MM.1S (cell line): ENCODE measurements at regions not wholly inside any gene's neighbourhood (a gene's known extent, or its start where the extent isn't known, plus 50 kb on each side); places are given as distances from the start of the nearest gene placed in this dataset.

Experiments
- DNase-seq: peaks from one replicate; pipeline ENCODE4 v3.0.0-alpha.2; 2015
- H2AFZ ChIP-seq: fragments of 300-600 bp; sonication (generic); 2 replicates; pipeline ENCODE4 v1.6.0; 2016; ENCODE audit warnings: antibody characterized with exemption, low read length
- H3F3A ChIP-seq: fragments of 300-600 bp; sonication (generic); 2 replicates; pipeline ENCODE4 v1.6.1; 2016; ENCODE audit warnings: mild to moderate bottlenecking, antibody characterized with exemption, low read length, moderate library complexity, mixed read lengths; ENCODE audit not compliant: insufficient read depth
- H3K27ac ChIP-seq: fragments of 300-600 bp; sonication (generic); 2 replicates; pipeline ENCODE4 v1.5.1; 2016; ENCODE audit warnings: mild to moderate bottlenecking, low read length
- H3K27me3 ChIP-seq: fragments of 300-600 bp; sonication (generic); replicated peaks from 2 replicates; pipeline ENCODE4 v1.6.0; 2016; ENCODE audit warnings: low read length; ENCODE audit not compliant: insufficient read depth
- H3K36me3 ChIP-seq: fragments of 300-600 bp; sonication (generic); replicated peaks from 2 replicates; pipeline ENCODE4 v1.6.1; 2016; ENCODE audit warnings: mild to moderate bottlenecking, low read length, mixed read lengths; ENCODE audit not compliant: insufficient read depth
- H3K4me1 ChIP-seq: fragments of 300-600 bp; sonication (generic); 2 replicates; pipeline ENCODE4 v1.6.1; 2016; ENCODE audit warnings: low read length, mixed read lengths
- H3K4me2 ChIP-seq: fragments of 300-600 bp; sonication (generic); 2 replicates; pipeline ENCODE4 v1.6.0; 2016; ENCODE audit warnings: low read depth, low read length
- H3K4me3 ChIP-seq: fragments of 300-600 bp; sonication (generic); 2 replicates; pipeline ENCODE4 v1.5.1; 2016; ENCODE audit warnings: low read length, mixed read lengths
- H3K79me2 ChIP-seq: fragments of 300-600 bp; sonication (generic); 2 replicates; pipeline ENCODE4 v1.6.1; 2016; ENCODE audit warnings: mixed run types, low read length, mixed read lengths
- H3K9ac ChIP-seq: fragments of 300-600 bp; sonication (generic); 2 replicates; pipeline ENCODE4 v1.6.1; 2016; ENCODE audit warnings: low read length, mixed read lengths
- H3K9me2 ChIP-seq: fragments of 300-600 bp; sonication (generic); replicated peaks from 2 replicates; pipeline ENCODE4 v1.6.1; 2016; ENCODE audit warnings: mild to moderate bottlenecking, low read length, mixed read lengths; ENCODE audit not compliant: insufficient read depth
- H3K9me3 ChIP-seq: fragments of 300-600 bp; sonication (generic); replicated peaks from 2 replicates; pipeline ENCODE4 v1.6.1; 2016; ENCODE audit warnings: mild to moderate bottlenecking, low read length, mixed read lengths; ENCODE audit not compliant: insufficient read depth
- H4K20me1 ChIP-seq: fragments of 300-600 bp; sonication (generic); 2 replicates; pipeline ENCODE4 v1.6.1; 2016; ENCODE audit warnings: mild to moderate bottlenecking, low read length, moderate library complexity, mixed read lengths; ENCODE audit not compliant: insufficient read depth
- CTCF ChIP-seq: fragments of 300-600 bp; sonication (generic); IDR thresholded peaks from 2 replicates; pipeline ENCODE4 v1.5.1; 2016; ENCODE audit warnings: antibody characterized with exemption, low read length, mixed read lengths
- EZH2 ChIP-seq: fragments of 300-600 bp; sonication (generic); optimal IDR thresholded peaks from 2 replicates; pipeline ENCODE3; 2017; ENCODE audit warnings: low read depth, mild to moderate bottlenecking, antibody characterized with exemption, low read length, mixed read lengths
- EZH2phosphoT487 ChIP-seq: fragments of 300-600 bp; sonication (generic); IDR thresholded peaks from 2 replicates; pipeline ENCODE4 v1.6.1; 2018; ENCODE audit warnings: antibody characterized with exemption, low read length

GRCh38 chr16:73385696-73386095 lies 337.8 kb upstream of the ZFHX3 start:
- H3K4me2 ChIP-seq = no peak overlapping the region
- H3K4me3 ChIP-seq = no peak overlapping the region
- H3K27me3 ChIP-seq = no peaks in the 10 kb centered on the region
- H3K4me1 ChIP-seq = no peaks in the 10 kb centered on the region
- H2AFZ ChIP-seq = no peak overlapping the region
- no peaks in the 10 kb centered on the region for H3F3A ChIP-seq
- H3K36me3 ChIP-seq = no peaks in the 10 kb centered on the region
- H3K79me2 ChIP-seq = no peaks in the 10 kb centered on the region
- H4K20me1 ChIP-seq = no peaks in the 10 kb centered on the region
- no peak for DNase-seq
- no peak overlapping the region for H3K27ac ChIP-seq
- TF ChIP-seq EZH2 = no peak
- TF ChIP-seq EZH2phosphoT487 = no peak
- TF ChIP-seq CTCF = no peak
- H3K9me3 ChIP-seq = no peaks in the 10 kb centered on the region
- no peaks in the 10 kb centered on the region for H3K9me2 ChIP-seq
- no peak overlapping the region for H3K9ac ChIP-seq

GRCh38 chr16:73384506-73385089 lies 336.7 kb upstream of the ZFHX3 start:
- no peak overlapping the region for H2AFZ ChIP-seq
- no peak overlapping the region for H3K4me2 ChIP-seq
- no peak overlapping the region for H3K27ac ChIP-seq
- no peaks in the 10 kb centered on the region for H3K36me3 ChIP-seq
- no peaks in the 10 kb centered on the region for H3K27me3 ChIP-seq
- no peaks in the 10 kb centered on the region for H3K9me3 ChIP-seq
- H3K79me2 ChIP-seq = no peaks in the 10 kb centered on the region
- no peaks in the 10 kb centered on the region for H4K20me1 ChIP-seq
- DNase-seq = no peak
- H3K9ac ChIP-seq = no peak overlapping the region
- no peak for TF ChIP-seq CTCF
- no peak for TF ChIP-seq EZH2phosphoT487
- TF ChIP-seq EZH2 = no peak
- no peaks in the 10 kb centered on the region for H3F3A ChIP-seq
- no peaks in the 10 kb centered on the region for H3K4me1 ChIP-seq
- H3K4me3 ChIP-seq = no peak overlapping the region
- no peaks in the 10 kb centered on the region for H3K9me2 ChIP-seq

- H4K20me1 ChIP-seq = no peaks in the 10 kb centered on the region
- H3K9ac ChIP-seq = no peak overlapping the region
- no peaks in the 10 kb centered on the region for H3K9me3 ChIP-seq
- no peak overlapping the region for H3K4me3 ChIP-seq
- TF ChIP-seq CTCF = no peak
- no peak for TF ChIP-seq EZH2
- no peak for TF ChIP-seq EZH2phosphoT487
- no peak overlapping the region for H3K4me2 ChIP-seq
- no peaks in the 10 kb centered on the region for H3K27me3 ChIP-seq
- H3K27ac ChIP-seq = no peak overlapping the region
- no peaks in the 10 kb centered on the region for H3K9me2 ChIP-seq
- H3K4me1 ChIP-seq = no peaks in the 10 kb centered on the region
- no peak overlapping the region for H2AFZ ChIP-seq
- H3K36me3 ChIP-seq = no peaks in the 10 kb centered on the region
- no peak for DNase-seq
- H3K79me2 ChIP-seq = no peaks in the 10 kb centered on the region
- H3F3A ChIP-seq = no peaks in the 10 kb centered on the region
These were observed 336.0 kb upstream of the ZFHX3 start for GRCh38 chr16:73383988-73384365.
